Neural cell (in vitro differentiated cells): ENCODE measurements at regions not wholly inside any gene's neighbourhood (a gene's known extent, or its start where the extent isn't known, plus 50 kb on each side); places are given as distances from the start of the nearest gene placed in this dataset.
"Not testable (repeated sequence)": the region's sequence is repeated elsewhere in the genome, so short reads cannot be mapped to it uniquely, and the experiment has no call there.

Source experiments
- H2AFZ ChIP-seq: fragments of 200-600, 300-800 bp; sonication (generic), shearing (Covaris generic); 2 replicates; pipeline ENCODE4 v1.6.0; 2014; ENCODE audit warnings: low read depth, mild to moderate bottlenecking, antibody characterized with exemption, low read length, moderate library complexity
- H3F3A ChIP-seq: fragments of 200-600 bp; shearing (Covaris generic); 2 replicates; pipeline ENCODE4 v1.6.1; 2016; ENCODE audit warnings: mild to moderate bottlenecking, moderate library complexity, mixed read lengths, antibody characterized with exemption, low read length; ENCODE audit not compliant: insufficient read depth, poor library complexity, severe bottlenecking
- H3K27ac ChIP-seq: fragments of 200-600, 300-800 bp; sonication (generic), shearing (Covaris generic); 2 replicates; pipeline ENCODE4 v1.5.1; 2014; ENCODE audit warnings: mild to moderate bottlenecking, low read length, moderate library complexity
- H3K27me3 ChIP-seq: fragments of 300-800, 200-600 bp; sonication (generic), shearing (Covaris generic); 2 replicates; pipeline ENCODE4 v1.6.0; 2014; ENCODE audit warnings: mild to moderate bottlenecking, low read depth, low read length, moderate library complexity; ENCODE audit not compliant: insufficient read depth
- H3K36me3 ChIP-seq: fragments of 300-800, 200-600 bp; sonication (generic), shearing (Covaris generic); 2 replicates; pipeline ENCODE4 v1.5.1; 2014; ENCODE audit warnings: mild to moderate bottlenecking, antibody characterized with exemption, low read length, moderate library complexity; ENCODE audit not compliant: insufficient read depth
- H3K4me2 ChIP-seq: fragments of 300-800, 200-600 bp; sonication (generic), shearing (Covaris generic); 2 replicates; pipeline ENCODE4 v1.6.0; 2014; ENCODE audit warnings: mild to moderate bottlenecking, low read length
- H3K4me3 ChIP-seq: fragments of 300-800, 200-600 bp; sonication (generic), shearing (Covaris generic); 2 replicates; pipeline ENCODE4 v1.5.1; 2014; ENCODE audit warnings: mild to moderate bottlenecking, low read length, moderate library complexity
- H3K79me2 ChIP-seq: fragments of 200-600 bp; shearing (Covaris generic); replicated peaks from 2 replicates; pipeline ENCODE4 v1.6.0; 2014; ENCODE audit warnings: mild to moderate bottlenecking, low read length, moderate library complexity; ENCODE audit not compliant: insufficient read depth
- H3K9ac ChIP-seq: fragments of 300-800, 200-600 bp; sonication (generic), shearing (Covaris generic); 2 replicates; pipeline ENCODE4 v1.6.1; 2016; ENCODE audit warnings: mild to moderate bottlenecking, low read length, mixed read lengths
- H3K9me2 ChIP-seq: fragments of 200-600 bp; shearing (Covaris generic); 2 replicates; pipeline ENCODE4 v1.6.1; 2016; ENCODE audit warnings: mild to moderate bottlenecking, low read length, mixed read lengths; ENCODE audit not compliant: insufficient read depth
- H3K9me3 ChIP-seq: fragments of 200-600, 300-800 bp; sonication (generic), shearing (Covaris generic); 2 replicates; pipeline ENCODE4 v1.6.1; 2016; ENCODE audit warnings: mild to moderate bottlenecking, mixed run types, low read length, moderate library complexity, mixed read lengths
- H4K20me1 ChIP-seq: fragments of 200-600 bp; shearing (Covaris generic); 2 replicates; pipeline ENCODE4 v1.6.1; 2016; ENCODE audit warnings: mild to moderate bottlenecking, mixed run types; ENCODE audit not compliant: insufficient read depth
- CTCF ChIP-seq: fragments of 450-650 bp; IDR thresholded peaks from 2 replicates; pipeline ENCODE4 v1.5.1; 2014; ENCODE audit warnings: antibody characterized with exemption, mild to moderate bottlenecking, moderate library complexity; ENCODE audit not compliant: poor library complexity, severe bottlenecking
- EP300 ChIP-seq: fragments of 450-650 bp; conservative IDR thresholded peaks from 2 replicates; pipeline ENCODE4 v1.6.1; 2014; ENCODE audit warnings: antibody characterized with exemption, mild to moderate bottlenecking, moderate library complexity; ENCODE audit not compliant: poor library complexity, severe bottlenecking
- EZH2 ChIP-seq: fragments of 200-600, 300-800 bp; shearing (Covaris generic), sonication (generic); IDR thresholded peaks from 2 replicates; pipeline ENCODE4 v1.6.1; 2014; ENCODE audit warnings: antibody characterized with exemption, low read length, borderline replicate concordance, mild to moderate bottlenecking; ENCODE audit not compliant: insufficient read depth, poor library complexity, severe bottlenecking
- POLR2AphosphoS5 ChIP-seq: IDR thresholded peaks from 2 replicates; pipeline ENCODE4 v1.6.1; 2012
- RAD21 ChIP-seq: fragments of 450-650 bp; conservative IDR thresholded peaks from 2 replicates; pipeline ENCODE4 v1.6.1; 2014; ENCODE audit warnings: antibody characterized with exemption, mild to moderate bottlenecking, moderate library complexity
- REST ChIP-seq: IDR thresholded peaks from 2 replicates; pipeline ENCODE4 v1.6.1; 2012; ENCODE audit warnings: borderline replicate concordance
- TAF1 ChIP-seq: IDR thresholded peaks from 2 replicates; pipeline ENCODE4 v1.6.1; 2012; ENCODE audit warnings: low read depth

GRCh38 chr2:84131278-84131830 is 327.7 kb downstream of the SUCLG1 start:
- H2AFZ ChIP-seq, result no peak overlapping the region

DNA sequence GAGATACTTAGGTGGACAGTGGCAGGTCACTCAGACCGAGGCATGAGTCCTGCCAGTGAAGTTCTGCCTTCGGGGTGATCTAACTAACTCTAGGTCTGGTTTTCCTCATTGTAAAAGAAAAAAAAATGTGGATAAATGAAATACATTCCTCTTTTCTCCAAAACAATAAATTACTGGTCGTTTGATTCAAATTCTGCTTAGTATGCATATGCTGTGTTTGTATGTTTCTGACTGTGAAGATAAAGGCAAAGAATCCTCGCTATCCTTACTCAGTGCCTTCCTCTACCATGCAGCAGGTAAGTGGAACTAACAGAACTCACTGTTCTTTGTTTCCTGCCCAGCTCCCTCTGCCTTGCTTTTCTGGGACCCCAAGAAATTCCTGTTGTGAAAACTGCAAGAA is 330.1 kb downstream of the SUCLG1 start:
- H3K9me3 ChIP-seq, result no peaks in the 10 kb centered on the region
- H2AFZ ChIP-seq, result no peak overlapping the region

More at GRCh38 chr2:84131278-84131830, 327.7 kb downstream of the SUCLG1 start:
- H3K9me2 ChIP-seq, result no peaks in the 10 kb centered on the region
- no peak overlapping the region for H3K27ac ChIP-seq
- H3F3A ChIP-seq, result no peaks in the 10 kb centered on the region
- H3K4me3 ChIP-seq, result no peak overlapping the region
- H3K9me3 ChIP-seq, result no peaks in the 10 kb centered on the region
- no peak for TF ChIP-seq CTCF
- no peak for TF ChIP-seq POLR2AphosphoS5
- TF ChIP-seq RAD21, result no peak
- TF ChIP-seq EP300, result no peak
- TF ChIP-seq REST, result no peak
- no peaks in the 10 kb centered on the region for H3K79me2 ChIP-seq
- H3K4me2 ChIP-seq, result no peak overlapping the region
- no peak overlapping the region for H3K9ac ChIP-seq
- H3K27me3 ChIP-seq, result no peaks in the 10 kb centered on the region
- H4K20me1 ChIP-seq, result no peaks in the 10 kb centered on the region
- H3K36me3 ChIP-seq, result no peaks in the 10 kb centered on the region

GRCh38 chr2:84127812-84128211 is 331.3 kb downstream of the SUCLG1 start:
- not testable (repeated sequence) for H3K9me3 ChIP-seq, H2AFZ ChIP-seq, H3K4me2 ChIP-seq, H4K20me1 ChIP-seq, H3K4me3 ChIP-seq, H3K9ac ChIP-seq, H3K9me2 ChIP-seq, H3K27me3 ChIP-seq, H3F3A ChIP-seq, H3K79me2 ChIP-seq, H3K27ac ChIP-seq, H3K36me3 ChIP-seq

More for the DNA sequence above, 330.1 kb downstream of the SUCLG1 start:
- Histone ChIP-seq H3K9me2 (no peaks in the 10 kb centered on the region), H3K9ac (no peak overlapping the region), H3K27me3 (no peaks in the 10 kb centered on the region), H3K4me2 (no peak overlapping the region), H3K36me3 (no peaks in the 10 kb centered on the region), H3K79me2 (no peaks in the 10 kb centered on the region), H3K4me3 (no peak overlapping the region), H3K27ac (no peak overlapping the region), H3F3A (no peaks in the 10 kb centered on the region), H4K20me1 (no peaks in the 10 kb centered on the region)
- no peak for TF ChIP-seq EZH2
- TF ChIP-seq TAF1, result no peak
- TF ChIP-seq EP300, result no peak
- no peak for TF ChIP-seq CTCF
